Upper lobe of right lung (tissue), 1 donor: ENCODE measurements at regions not wholly inside any gene's neighbourhood (a gene's known extent, or its start where the extent isn't known, plus 50 kb on each side); places are given as distances from the start of the nearest gene placed in this dataset.
A peak's percentile ranks its signal among the peaks of the same experiment; 100 is the strongest.

Experiments
- ATAC-seq: fragments of 200-7000 bp; cut with Tn5 transposase; one replicate; pipeline ENCODE4 v1.9.1; 2020; ENCODE audit warnings: mild to moderate bottlenecking, moderate library complexity
- DNase-seq: peaks from one replicate; pipeline ENCODE4 v3.0.0-alpha.2; 2020
- H3K27ac ChIP-seq: fragments of 200-600 bp; one replicate; pipeline ENCODE4 v1.8.0; 2022
- H3K27me3 ChIP-seq: fragments of 200-600 bp; one replicate; pipeline ENCODE4 v1.8.0; 2022; ENCODE audit warnings: mild to moderate bottlenecking
- H3K36me3 ChIP-seq: fragments of 200-600 bp; one replicate; pipeline ENCODE4 v1.8.0; 2022
- H3K4me1 ChIP-seq: fragments of 200-600 bp; one replicate; pipeline ENCODE4 v1.8.0; 2022
- H3K4me3 ChIP-seq: fragments of 200-600 bp; one replicate; pipeline ENCODE4 v1.8.0; 2022; ENCODE audit warnings: mild to moderate bottlenecking
- H3K9me3 ChIP-seq: fragments of 200-600 bp; one replicate; pipeline ENCODE4 v1.8.0; 2022
- intact Hi-C: fragments of 100-400 bp; cut with DNase I; formaldehyde crosslinking; loops from one replicate; pipeline ENCODE4 v1.11.0; 2022
- TF ChIP-seq, protein P1 (sequence below): fragments of 200-600 bp; IDR thresholded peaks from one replicate; pipeline ENCODE4 v1.8.0; 2022; ENCODE audit warnings: antibody characterized with exemption
- donor health status: DM: no; HTN: yes; CAD: no; lungs with severe emphysema.

DNA sequence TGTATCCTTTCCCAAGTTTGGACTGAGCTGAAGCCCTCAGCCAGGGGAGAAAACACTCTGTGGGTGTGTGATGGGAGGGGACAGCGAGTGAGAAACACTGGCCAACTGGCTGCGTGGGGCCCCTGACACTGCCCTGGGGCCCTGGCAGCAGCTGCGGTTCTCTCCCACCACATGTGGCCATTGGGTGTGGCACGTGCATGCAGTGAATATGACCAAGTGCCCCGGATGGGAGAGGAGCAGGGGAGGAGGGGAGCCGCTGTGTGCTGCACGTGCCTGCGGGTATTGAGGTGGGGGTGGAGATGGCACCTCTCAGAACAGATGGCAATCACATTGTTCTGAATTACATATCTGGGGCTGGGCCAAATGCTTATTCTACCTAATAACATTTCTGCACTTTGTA, 242.4 kb upstream of the PCSK5 start:
- Histone ChIP-seq H3K4me1 (no peaks in the 10 kb centered on the region), H3K4me3 (no peak overlapping the region), H3K36me3 (no peaks in the 10 kb centered on the region), H3K9me3 (no peaks in the 10 kb centered on the region), H3K27me3 (no peaks in the 10 kb centered on the region), H3K27ac (no peak overlapping the region)
- intact Hi-C loops, result no loop called here
- TF ChIP-seq, protein P1, sequence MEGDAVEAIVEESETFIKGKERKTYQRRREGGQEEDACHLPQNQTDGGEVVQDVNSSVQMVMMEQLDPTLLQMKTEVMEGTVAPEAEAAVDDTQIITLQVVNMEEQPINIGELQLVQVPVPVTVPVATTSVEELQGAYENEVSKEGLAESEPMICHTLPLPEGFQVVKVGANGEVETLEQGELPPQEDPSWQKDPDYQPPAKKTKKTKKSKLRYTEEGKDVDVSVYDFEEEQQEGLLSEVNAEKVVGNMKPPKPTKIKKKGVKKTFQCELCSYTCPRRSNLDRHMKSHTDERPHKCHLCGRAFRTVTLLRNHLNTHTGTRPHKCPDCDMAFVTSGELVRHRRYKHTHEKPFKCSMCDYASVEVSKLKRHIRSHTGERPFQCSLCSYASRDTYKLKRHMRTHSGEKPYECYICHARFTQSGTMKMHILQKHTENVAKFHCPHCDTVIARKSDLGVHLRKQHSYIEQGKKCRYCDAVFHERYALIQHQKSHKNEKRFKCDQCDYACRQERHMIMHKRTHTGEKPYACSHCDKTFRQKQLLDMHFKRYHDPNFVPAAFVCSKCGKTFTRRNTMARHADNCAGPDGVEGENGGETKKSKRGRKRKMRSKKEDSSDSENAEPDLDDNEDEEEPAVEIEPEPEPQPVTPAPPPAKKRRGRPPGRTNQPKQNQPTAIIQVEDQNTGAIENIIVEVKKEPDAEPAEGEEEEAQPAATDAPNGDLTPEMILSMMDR, result no peak
- no peak for ATAC-seq
- no peak for DNase-seq

DNA sequence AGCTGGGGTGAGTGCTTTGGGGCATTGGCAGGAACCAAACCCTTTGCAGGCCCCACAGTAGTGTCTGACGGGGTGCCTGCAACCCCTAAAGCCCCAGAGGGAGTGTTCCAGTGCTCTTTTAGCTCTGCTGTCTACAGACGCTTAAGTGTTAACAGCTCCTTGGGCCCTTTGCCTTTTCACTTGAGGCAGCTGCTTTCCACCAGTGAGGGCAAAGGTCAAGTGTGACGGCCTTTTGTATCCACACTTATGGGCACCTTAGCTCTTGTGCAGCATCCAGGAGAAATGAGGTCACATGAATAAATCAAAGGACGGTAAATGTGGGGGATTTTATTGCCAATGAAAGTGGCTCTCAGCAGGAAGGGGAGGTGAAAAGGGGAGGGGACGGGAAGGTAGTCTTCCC, 241.4 kb upstream of the PCSK5 start:
- intact Hi-C loops, result no loop called here
- TF ChIP-seq, protein P1, result no peak
- Histone ChIP-seq H3K9me3 (no peaks in the 10 kb centered on the region), H3K27me3 (no peaks in the 10 kb centered on the region), H3K36me3 (no peaks in the 10 kb centered on the region), H3K4me3 (no peak overlapping the region), H3K4me1 (no peaks in the 10 kb centered on the region), H3K27ac (no peak overlapping the region)
- peak; percentile 9 for ATAC-seq
- no peak for DNase-seq

- Histone ChIP-seq H3K27ac (no peak overlapping the region), H3K27me3 (no peaks in the 10 kb centered on the region), H3K4me3 (no peak overlapping the region), H3K9me3 (no peaks in the 10 kb centered on the region), H3K4me1 (no peaks in the 10 kb centered on the region), H3K36me3 (no peaks in the 10 kb centered on the region)
- intact Hi-C loops, result no loop called here
- ATAC-seq, result no peak
- TF ChIP-seq, protein P1, result no peak
- DNase-seq, result no peak
Measured at GRCh38 chr9:75651709-75652108, 238.8 kb upstream of the PCSK5 start.

DNA sequence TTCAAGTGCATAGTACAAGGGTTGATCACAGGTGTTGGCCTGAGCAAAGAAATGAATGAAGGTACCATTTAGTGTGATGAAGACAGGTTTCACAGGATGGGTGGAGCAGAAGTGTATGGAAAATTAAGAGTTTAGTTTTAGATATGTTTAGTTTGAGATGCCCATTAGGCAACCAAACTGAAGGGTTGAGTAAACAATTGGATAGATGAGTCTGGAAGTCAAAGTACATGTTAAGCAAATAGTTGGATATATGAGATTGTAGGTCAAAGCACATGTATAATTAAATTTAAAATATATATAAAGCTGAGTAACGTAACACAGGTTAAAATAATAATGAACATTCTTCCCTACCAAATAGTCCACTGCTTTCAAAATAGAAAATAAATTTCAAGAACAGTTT, 237.1 kb upstream of the PCSK5 start:
- Histone ChIP-seq H3K4me3 (no peak overlapping the region), H3K27me3 (no peaks in the 10 kb centered on the region), H3K9me3 (no peaks in the 10 kb centered on the region), H3K4me1 (no peaks in the 10 kb centered on the region), H3K27ac (no peak overlapping the region), H3K36me3 (no peaks in the 10 kb centered on the region)
- TF ChIP-seq, protein P1, result no peak
- DNase-seq (no peak), ATAC-seq (no peak)
- intact Hi-C loops, result no loop called here

GRCh38 chr9:75653750-75654149, 236.7 kb upstream of the PCSK5 start:
- TF ChIP-seq, protein P1, result no peak
- no peak overlapping the region for H3K27ac ChIP-seq
- H3K9me3 ChIP-seq, result no peaks in the 10 kb centered on the region
- no peak for ATAC-seq
- intact Hi-C loops, result no loop called here
- H3K27me3 ChIP-seq, result no peaks in the 10 kb centered on the region
- no peak overlapping the region for H3K4me3 ChIP-seq
- H3K4me1 ChIP-seq, result no peaks in the 10 kb centered on the region
- H3K36me3 ChIP-seq, result no peaks in the 10 kb centered on the region
- no peak for DNase-seq

DNA sequence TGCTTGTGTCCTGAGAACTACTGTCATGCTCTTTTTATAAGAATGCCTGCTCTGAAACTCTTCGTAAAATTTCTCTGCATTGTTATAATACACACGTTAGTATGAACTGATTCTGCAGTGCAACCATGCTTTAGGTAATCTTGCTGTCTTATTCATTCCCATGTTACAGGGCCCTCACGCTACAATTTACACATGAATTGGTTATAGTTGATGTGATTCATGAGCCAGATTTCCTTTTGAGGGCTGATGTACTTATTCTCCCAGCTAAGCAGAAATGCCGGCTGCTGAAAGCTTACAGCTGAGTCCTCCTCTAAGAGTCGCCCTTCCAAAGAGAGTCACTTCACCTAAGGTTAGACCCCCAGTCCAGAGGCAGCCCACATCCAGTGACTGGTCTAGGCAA, 233.5 kb upstream of the PCSK5 start:
- Histone ChIP-seq H3K27ac (no peak overlapping the region), H3K9me3 (no peaks in the 10 kb centered on the region), H3K4me1 (no peaks in the 10 kb centered on the region), H3K4me3 (no peak overlapping the region), H3K36me3 (no peaks in the 10 kb centered on the region), H3K27me3 (no peaks in the 10 kb centered on the region)
- intact Hi-C loops, result no loop called here
- ATAC-seq (no peak), DNase-seq (no peak)
- TF ChIP-seq, protein P1, result no peak
